ENCODE measurements at regions not wholly inside any gene's neighbourhood (a gene's known extent, or its start where the extent isn't known, plus 50 kb on each side); places are given as distances from the start of the nearest gene placed in this dataset.

DNA sequence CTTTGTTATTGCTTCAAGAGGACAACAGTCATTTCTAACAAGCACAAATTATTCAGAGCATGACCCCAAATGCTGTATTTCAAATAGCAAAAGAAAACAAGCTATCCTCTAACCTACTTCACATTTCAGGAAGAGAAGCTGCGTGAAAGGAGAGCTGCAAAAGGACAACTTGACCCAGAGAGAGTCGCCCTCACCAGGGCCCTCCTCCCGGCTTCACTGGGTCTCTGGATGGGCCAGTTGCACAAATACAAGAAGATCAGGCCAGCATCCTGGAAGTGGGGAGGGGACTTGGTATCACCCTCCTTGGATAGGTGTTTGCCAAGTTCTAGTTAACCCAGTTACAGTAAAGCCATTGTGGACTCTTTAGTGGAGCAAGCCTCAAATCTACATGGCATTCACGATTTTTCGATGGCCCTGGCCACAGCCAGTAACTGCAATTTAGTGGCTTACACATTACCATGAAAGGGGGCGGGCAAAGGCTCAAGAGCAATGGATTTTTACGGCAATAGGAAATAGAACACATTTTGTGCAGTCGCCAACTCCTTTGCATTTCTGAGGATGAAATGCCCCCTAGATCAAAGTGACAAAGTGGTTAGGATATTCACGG lies 166.9 kb upstream of the DIO2 start:
- 85 to 88% (median 88%) methylated on average over 9 of the region's 9 CpGs for WGBS, 4 donors
- TF ChIP-seq, protein P1, sequence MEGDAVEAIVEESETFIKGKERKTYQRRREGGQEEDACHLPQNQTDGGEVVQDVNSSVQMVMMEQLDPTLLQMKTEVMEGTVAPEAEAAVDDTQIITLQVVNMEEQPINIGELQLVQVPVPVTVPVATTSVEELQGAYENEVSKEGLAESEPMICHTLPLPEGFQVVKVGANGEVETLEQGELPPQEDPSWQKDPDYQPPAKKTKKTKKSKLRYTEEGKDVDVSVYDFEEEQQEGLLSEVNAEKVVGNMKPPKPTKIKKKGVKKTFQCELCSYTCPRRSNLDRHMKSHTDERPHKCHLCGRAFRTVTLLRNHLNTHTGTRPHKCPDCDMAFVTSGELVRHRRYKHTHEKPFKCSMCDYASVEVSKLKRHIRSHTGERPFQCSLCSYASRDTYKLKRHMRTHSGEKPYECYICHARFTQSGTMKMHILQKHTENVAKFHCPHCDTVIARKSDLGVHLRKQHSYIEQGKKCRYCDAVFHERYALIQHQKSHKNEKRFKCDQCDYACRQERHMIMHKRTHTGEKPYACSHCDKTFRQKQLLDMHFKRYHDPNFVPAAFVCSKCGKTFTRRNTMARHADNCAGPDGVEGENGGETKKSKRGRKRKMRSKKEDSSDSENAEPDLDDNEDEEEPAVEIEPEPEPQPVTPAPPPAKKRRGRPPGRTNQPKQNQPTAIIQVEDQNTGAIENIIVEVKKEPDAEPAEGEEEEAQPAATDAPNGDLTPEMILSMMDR (IDR thresholded peaks at IDR 0.05): no peak
- no peak for TF ChIP-seq POLR2A (IDR thresholded peaks at IDR 0.05)

DNA sequence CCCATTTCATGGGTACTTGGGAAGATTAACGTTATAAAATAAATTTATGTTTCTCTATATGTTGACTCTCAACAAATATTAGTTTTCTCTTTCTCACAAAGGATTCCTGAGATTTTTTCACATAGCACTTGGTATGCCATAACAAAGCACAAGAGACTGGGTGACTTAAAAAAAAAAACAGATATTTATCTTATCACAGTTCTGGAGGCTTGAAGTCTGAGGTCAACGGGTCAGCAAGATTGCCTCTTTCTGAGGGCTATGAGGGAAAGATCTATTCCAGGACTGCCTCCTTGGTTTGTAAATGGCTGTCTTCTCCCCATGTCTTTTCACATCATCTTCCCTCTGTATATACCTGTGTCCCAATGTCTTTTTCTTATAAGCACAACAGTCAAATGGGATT lies 153.5 kb upstream of the DIO2 start:
- WGBS, 4 donors: 43 to 56% (median 46%) methylated on average over 2 of the region's 2 CpGs
- H3K36me3 ChIP-seq: no peaks in the 10 kb centered on the region
- peaks cover 0 to 19% (median 1%) of the 10 kb centered on the region in 12 donors for H3K9me3 ChIP-seq
- H3K4me3 ChIP-seq: no peak overlapping the region
- H3K27me3 ChIP-seq: no peaks in the 10 kb centered on the region
- no peak for DNase-seq
- no peaks in the 10 kb centered on the region for H3K4me1 ChIP-seq
- intact Hi-C loops (cut with DNase I): loop anchor here in 1 of 10 donors (10.0 kb wide), 1 partner anchor 310 kb away; no protein-coding TSS in a partner anchor
- TF ChIP-seq, protein P1 (IDR thresholded peaks at IDR 0.05): no peak
- TF ChIP-seq POLR2A (IDR thresholded peaks at IDR 0.05): no peak
- no peak overlapping the region for H3K27ac ChIP-seq
- ATAC-seq: no peak

More for the DNA sequence above, 166.9 kb upstream of the DIO2 start:
- intact Hi-C loops (cut with DNase I): no loop called here
- Histone ChIP-seq H3K36me3 (no peaks in the 10 kb centered on the region), H3K4me3 (no peak overlapping the region), H3K27ac (no peak overlapping the region), H3K27me3 (no peaks in the 10 kb centered on the region), H3K4me1 (no peaks in the 10 kb centered on the region), H3K9me3 (no peaks in the 10 kb centered on the region)
- DNase-seq: no peak
- no peak for ATAC-seq

DNA sequence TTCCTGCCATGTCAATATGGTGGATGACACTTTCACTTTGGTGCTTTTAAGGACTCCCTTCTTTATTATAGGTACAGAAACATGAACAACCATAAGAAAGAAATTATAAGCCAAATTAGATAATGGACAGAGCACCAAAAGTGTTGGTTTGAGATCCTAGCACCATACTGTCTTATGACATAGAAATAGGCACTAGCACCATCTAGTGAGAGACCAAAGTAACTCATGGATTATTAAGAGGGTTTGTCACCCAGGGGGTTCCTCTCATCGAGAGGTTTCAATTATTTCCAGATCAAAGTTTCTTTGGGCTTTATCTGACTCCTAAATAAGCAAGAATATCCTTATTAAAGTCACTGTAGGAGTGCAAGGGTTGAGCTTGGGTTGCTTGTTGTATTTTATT lies 153.0 kb upstream of the DIO2 start:
- H3K4me3 ChIP-seq: no peak overlapping the region
- no peaks in the 10 kb centered on the region for H3K36me3 ChIP-seq
- ATAC-seq: peak in 1 of 4 donors; percentile 51
- no peak overlapping the region for H3K27ac ChIP-seq
- H3K9me3 ChIP-seq: peaks cover 0 to 19% (median 0%) of the 10 kb centered on the region in 12 donors
- WGBS, 4 donors: 30 to 53% (median 41%) methylated on average over 1 of the region's 1 CpG
- H3K4me1 ChIP-seq: no peaks in the 10 kb centered on the region
- intact Hi-C loops (cut with DNase I): loop anchor here in 1 of 10 donors (10.0 kb wide), 1 partner anchor 309 kb away; no protein-coding TSS in a partner anchor
- no peak for DNase-seq
- no peak for TF ChIP-seq POLR2A (IDR thresholded peaks at IDR 0.05)
- TF ChIP-seq, protein P1 (IDR thresholded peaks at IDR 0.05): peak in 6 of 12 donors; percentile 8 to 33 (median 22)
- no peaks in the 10 kb centered on the region for H3K27me3 ChIP-seq

DNA sequence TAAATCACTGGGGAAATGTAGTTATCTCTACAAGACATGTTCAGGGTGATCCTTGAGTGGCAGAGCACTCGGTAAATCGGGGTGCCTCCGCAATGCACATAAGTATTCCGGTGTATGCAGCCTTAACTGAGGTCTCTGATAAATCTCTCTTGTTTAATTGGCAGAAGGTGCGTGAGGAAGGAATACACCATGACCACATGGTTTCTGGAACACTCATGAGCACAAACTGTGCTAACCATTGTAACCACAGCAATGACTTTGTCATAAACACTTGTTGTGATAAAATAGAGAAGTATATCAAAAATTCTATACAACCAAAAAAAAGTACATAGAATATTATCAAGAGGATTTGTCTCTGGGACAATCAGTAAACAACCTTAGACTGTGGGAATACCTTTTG lies 146.8 kb upstream of the DIO2 start:
- H3K4me3 ChIP-seq: no peak overlapping the region
- 77 to 92% (median 80%) methylated on average over 5 of the region's 5 CpGs for WGBS, 4 donors
- no peak for ATAC-seq
- no peak overlapping the region for H3K27ac ChIP-seq
- no peaks in the 10 kb centered on the region for H3K27me3 ChIP-seq
- TF ChIP-seq POLR2A (IDR thresholded peaks at IDR 0.05): no peak
- TF ChIP-seq, protein P1 (IDR thresholded peaks at IDR 0.05): no peak
- peaks cover 0 to 14% (median 0%) of the 10 kb centered on the region in 12 donors for H3K9me3 ChIP-seq
- intact Hi-C loops (cut with DNase I): no loop called here
- DNase-seq: no peak
- H3K36me3 ChIP-seq: no peaks in the 10 kb centered on the region
- no peaks in the 10 kb centered on the region for H3K4me1 ChIP-seq
